ENCODE measurements at regions not wholly inside any gene's neighbourhood (a gene's known extent, or its start where the extent isn't known, plus 50 kb on each side); places are given as distances from the start of the nearest gene placed in this dataset.

DNA sequence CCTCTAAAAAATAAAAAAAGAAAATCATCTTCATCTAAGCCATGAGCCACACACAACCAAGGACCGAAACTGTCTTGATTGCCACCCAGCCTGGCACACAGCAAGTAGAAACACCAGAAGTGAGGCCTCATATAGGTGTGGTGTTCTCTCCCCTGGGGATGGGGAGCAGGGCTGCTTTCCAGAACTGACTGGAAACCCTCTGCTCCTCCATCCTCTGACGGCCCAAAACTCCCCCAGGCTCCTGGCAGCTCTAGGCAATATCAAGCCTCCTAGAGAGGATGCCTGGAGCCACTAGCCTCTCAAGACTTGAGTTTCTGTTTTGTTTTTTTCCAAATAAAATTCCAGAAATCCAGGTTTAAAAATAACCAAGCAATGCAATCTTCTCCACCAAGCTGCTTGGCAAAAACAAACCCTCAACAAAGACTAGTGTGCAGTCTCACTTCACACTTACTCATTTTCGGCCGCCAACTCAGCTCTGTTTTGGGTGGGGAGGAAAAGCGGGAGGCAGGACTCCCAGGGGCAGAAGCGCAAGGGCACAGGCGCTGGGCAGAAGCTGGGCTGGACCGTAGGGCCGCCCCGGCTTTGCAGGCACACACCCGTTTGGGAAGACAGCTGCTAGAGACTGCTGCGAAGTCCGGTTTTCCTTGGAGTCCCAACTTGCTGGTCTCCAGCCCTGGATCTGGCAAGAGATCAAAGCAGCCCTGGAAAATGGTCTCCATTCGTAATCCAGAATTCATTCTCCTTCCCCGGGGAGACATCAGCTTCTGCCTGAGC lies 78.2 kb upstream of the CAPZB start (continued):
- TF ChIP-seq, protein P1, sequence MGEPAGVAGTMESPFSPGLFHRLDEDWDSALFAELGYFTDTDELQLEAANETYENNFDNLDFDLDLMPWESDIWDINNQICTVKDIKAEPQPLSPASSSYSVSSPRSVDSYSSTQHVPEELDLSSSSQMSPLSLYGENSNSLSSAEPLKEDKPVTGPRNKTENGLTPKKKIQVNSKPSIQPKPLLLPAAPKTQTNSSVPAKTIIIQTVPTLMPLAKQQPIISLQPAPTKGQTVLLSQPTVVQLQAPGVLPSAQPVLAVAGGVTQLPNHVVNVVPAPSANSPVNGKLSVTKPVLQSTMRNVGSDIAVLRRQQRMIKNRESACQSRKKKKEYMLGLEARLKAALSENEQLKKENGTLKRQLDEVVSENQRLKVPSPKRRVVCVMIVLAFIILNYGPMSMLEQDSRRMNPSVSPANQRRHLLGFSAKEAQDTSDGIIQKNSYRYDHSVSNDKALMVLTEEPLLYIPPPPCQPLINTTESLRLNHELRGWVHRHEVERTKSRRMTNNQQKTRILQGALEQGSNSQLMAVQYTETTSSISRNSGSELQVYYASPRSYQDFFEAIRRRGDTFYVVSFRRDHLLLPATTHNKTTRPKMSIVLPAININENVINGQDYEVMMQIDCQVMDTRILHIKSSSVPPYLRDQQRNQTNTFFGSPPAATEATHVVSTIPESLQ (CRISPR knock-in tag; IDR thresholded peaks at IDR 0.05), result no peak
- TF ChIP-seq FOXP1 (CRISPR knock-in tag; IDR thresholded peaks at IDR 0.05; ENCODE audit: borderline replicate concordance) (no peak), MAX (CRISPR knock-in tag; IDR thresholded peaks at IDR 0.05) (no peak)

GRCh38 chr1:19562847-19563246 lies 77.5 kb upstream of the CAPZB start:
- TF ChIP-seq, protein P2, sequence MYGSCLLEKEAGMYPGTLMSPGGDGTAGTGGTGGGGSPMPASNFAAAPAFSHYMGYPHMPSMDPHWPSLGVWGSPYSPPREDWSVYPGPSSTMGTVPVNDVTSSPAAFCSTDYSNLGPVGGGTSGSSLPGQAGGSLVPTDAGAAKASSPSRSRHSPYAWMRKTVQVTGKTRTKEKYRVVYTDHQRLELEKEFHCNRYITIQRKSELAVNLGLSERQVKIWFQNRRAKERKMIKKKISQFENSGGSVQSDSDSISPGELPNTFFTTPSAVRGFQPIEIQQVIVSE (CRISPR knock-in tag; IDR thresholded peaks at IDR 0.05; ENCODE audit: borderline replicate concordance), result no peak
- TF ChIP-seq TEAD4 (CRISPR knock-in tag; IDR thresholded peaks at IDR 0.05) (no peak), ZNF671 (CRISPR knock-in tag; IDR thresholded peaks at IDR 0.05) (no peak)
- H3K36me3 Mint-ChIP-seq, result no peaks in the 10 kb centered on the region
- no peaks in the 10 kb centered on the region for H3K9me3 Mint-ChIP-seq
- POLR2A ChIA-PET, result no interaction called here
- ATAC-seq (no peak), DNase-seq (ENCODE audit: low spot score) (no peak)
- H3K27me3 Mint-ChIP-seq (ENCODE audit: low read depth), result peaks cover 7% of the 10 kb centered on the region; the same call in 1 of the 2 replicates
- H3K27ac Mint-ChIP-seq, result no peak overlapping the region
- H3K4me3 Mint-ChIP-seq, result no peak overlapping the region
- CTCF ChIA-PET, result interaction anchor here (0.5 to 3.6 kb wide), 3 partner anchors 20 to 88 kb away, joined by 3 to 19 read pairs (median 6); no protein-coding TSS in a partner anchor
- no peaks in the 10 kb centered on the region for H3K4me1 Mint-ChIP-seq

DNA sequence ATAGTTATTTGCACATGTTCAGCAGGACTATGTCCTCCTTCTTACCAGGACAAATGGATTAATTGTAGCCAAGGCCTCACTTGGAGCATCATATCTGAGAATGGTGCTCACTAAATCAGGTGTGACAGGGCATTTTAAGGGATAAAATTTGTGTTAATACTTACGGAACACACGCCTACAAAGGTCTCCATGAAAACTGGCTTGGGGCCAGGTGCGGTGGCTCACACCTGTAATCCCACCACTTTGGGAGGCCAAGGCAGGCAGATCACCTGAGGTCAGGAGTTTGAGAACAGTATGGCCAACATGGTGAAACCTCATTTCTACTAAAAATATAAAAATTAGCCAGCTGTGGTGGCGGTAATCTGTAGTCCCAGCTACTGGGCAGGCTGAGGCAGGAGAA lies 75.1 kb upstream of the CAPZB start:
- no peak overlapping the region for H3K27ac Mint-ChIP-seq
- peaks cover 9% of the 10 kb centered on the region; the same call in 1 of the 2 replicates for H3K27me3 Mint-ChIP-seq (ENCODE audit: low read depth)
- ATAC-seq (no peak), DNase-seq (ENCODE audit: low spot score) (no peak)
- H3K4me3 Mint-ChIP-seq, result no peak overlapping the region
- CTCF ChIA-PET, result no interaction called here
- POLR2A ChIA-PET, result no interaction called here
- no peaks in the 10 kb centered on the region for H3K36me3 Mint-ChIP-seq
- H3K4me1 Mint-ChIP-seq, result no peaks in the 10 kb centered on the region
- no peaks in the 10 kb centered on the region for H3K9me3 Mint-ChIP-seq
- TF ChIP-seq OVOL2 (CRISPR knock-in tag; IDR thresholded peaks at IDR 0.05; ENCODE audit: borderline replicate concordance) (no peak), PRRX2 (CRISPR knock-in tag; IDR thresholded peaks at IDR 0.05) (no peak), SMAD3 (CRISPR knock-in tag; IDR thresholded peaks at IDR 0.05; ENCODE audit: borderline replicate concordance) (no peak), TEAD4 (CRISPR knock-in tag; IDR thresholded peaks at IDR 0.05) (no peak), HMGXB4 (CRISPR knock-in tag; IDR thresholded peaks at IDR 0.05) (no peak), FOXJ3 (CRISPR knock-in tag; IDR thresholded peaks at IDR 0.05; ENCODE audit: borderline replicate concordance) (no peak), ZNF512 (CRISPR knock-in tag; IDR thresholded peaks at IDR 0.05; ENCODE audit: borderline replicate concordance) (no peak)
- TF ChIP-seq, protein P3, sequence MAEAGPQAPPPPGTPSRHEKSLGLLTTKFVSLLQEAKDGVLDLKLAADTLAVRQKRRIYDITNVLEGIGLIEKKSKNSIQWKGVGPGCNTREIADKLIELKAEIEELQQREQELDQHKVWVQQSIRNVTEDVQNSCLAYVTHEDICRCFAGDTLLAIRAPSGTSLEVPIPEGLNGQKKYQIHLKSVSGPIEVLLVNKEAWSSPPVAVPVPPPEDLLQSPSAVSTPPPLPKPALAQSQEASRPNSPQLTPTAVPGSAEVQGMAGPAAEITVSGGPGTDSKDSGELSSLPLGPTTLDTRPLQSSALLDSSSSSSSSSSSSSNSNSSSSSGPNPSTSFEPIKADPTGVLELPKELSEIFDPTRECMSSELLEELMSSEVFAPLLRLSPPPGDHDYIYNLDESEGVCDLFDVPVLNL (CRISPR knock-in tag; IDR thresholded peaks at IDR 0.05; ENCODE audit: borderline replicate concordance, low read depth), result no peak
- TF ChIP-seq, protein P4, sequence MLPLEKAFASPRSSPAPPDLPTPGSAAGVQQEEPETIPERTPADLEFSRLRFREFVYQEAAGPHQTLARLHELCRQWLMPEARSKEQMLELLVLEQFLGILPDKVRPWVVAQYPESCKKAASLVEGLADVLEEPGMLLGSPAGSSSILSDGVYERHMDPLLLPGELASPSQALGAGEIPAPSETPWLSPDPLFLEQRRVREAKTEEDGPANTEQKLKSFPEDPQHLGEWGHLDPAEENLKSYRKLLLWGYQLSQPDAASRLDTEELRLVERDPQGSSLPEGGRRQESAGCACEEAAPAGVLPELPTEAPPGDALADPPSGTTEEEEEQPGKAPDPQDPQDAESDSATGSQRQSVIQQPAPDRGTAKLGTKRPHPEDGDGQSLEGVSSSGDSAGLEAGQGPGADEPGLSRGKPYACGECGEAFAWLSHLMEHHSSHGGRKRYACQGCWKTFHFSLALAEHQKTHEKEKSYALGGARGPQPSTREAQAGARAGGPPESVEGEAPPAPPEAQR (CRISPR knock-in tag; IDR thresholded peaks at IDR 0.05), result no peak
- TF ChIP-seq, protein P2 (CRISPR knock-in tag; IDR thresholded peaks at IDR 0.05; ENCODE audit: borderline replicate concordance), result no peak
- TF ChIP-seq, protein P5, sequence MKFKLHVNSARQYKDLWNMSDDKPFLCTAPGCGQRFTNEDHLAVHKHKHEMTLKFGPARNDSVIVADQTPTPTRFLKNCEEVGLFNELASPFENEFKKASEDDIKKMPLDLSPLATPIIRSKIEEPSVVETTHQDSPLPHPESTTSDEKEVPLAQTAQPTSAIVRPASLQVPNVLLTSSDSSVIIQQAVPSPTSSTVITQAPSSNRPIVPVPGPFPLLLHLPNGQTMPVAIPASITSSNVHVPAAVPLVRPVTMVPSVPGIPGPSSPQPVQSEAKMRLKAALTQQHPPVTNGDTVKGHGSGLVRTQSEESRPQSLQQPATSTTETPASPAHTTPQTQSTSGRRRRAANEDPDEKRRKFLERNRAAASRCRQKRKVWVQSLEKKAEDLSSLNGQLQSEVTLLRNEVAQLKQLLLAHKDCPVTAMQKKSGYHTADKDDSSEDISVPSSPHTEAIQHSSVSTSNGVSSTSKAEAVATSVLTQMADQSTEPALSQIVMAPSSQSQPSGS (CRISPR knock-in tag; IDR thresholded peaks at IDR 0.05; ENCODE audit: borderline replicate concordance, low read depth), result no peak
